HG03108 (cell line): ENCODE measurements at regions not wholly inside any gene's neighbourhood (a gene's known extent, or its start where the extent isn't known, plus 50 kb on each side); places are given as distances from the start of the nearest gene placed in this dataset.

Source experiments
- ATAC-seq: cut with Tn5 transposase; IDR thresholded peaks from one replicate; pipeline ENCODE4 v1.9.1; 2021; ENCODE audit warnings: moderate library complexity; ENCODE audit not compliant: unreplicated experiment

DNA sequence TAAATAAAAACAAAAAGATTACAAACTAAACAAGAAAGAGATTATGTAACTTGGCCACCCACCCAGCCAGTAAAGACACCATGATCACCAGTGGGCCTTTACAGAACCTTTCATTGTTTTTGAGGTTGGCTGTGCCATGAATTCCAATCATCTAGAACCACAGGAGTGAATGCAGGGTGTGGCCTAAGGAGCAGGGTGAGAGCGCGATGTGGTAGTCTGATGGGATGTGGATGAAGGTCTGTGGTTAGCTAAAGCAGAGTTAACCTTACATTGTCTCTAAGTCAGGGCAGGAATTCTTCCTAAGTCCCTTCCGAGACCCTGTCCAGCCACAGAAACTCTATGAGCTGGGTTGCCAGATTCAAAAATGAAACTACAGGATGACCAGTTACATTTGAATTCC lies 54.0 kb upstream of the CDKN3 start:
- ATAC-seq: no peak

DNA sequence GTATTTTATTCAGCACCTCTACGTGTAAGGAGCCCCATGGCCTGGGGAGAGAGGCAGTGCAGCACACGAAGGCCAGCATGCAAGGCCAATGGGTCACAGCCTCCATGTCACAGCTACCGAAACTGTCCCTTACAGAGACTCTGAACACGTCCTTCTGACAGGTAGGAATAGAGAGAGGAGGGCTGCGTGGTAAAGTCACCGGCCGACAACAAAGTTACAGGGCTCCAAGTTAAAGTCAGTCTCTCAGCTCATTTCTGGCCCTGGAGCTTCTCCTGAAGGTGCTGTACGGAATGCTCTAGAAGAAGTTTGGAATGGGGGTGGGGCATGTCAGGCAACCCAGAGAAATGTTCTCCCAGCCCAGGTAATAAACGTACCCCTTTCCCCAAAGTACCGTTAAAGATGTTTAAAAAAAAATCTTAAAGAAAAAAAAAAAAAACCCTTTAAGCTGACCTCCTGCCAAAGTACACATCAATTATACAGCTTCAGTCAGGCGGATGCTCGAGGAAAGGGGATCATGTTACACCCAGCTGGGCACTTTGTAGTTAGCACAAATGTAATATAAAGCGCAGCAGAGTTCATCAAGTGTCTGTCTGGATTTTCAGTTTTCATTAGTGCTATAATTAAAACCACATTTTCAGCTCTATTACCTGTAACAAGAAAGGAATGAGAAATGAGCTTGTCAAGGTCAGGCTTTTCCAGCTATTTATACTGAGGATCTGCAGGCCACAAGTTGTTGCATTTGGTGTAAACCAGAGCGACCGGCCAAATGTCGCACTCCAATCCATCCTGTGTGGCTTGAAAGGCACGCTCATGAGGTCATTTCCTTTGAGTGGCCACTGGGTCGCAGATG lies 53.3 kb upstream of the CDKN3 start:
- no peak for ATAC-seq

DNA sequence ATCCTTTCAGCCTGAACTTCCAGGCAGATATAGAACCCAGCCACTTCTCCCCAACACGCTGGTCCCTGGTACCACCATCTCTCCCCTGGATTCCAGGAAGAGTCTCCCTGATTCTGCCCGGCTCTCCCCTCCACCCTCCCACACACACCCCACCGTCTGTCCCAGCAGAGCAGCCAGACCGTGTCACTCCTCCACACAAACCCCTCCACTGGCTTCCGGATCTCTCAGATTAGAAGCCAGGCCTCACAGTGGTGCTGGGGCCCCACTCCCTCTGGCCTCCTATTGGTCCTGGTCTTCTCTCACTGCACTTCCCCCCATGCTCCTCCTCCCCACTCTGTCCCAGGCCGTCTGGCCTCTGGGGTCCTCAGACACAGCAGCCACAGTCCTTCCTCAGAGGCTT lies 52.4 kb upstream of the CDKN3 start:
- no peak for ATAC-seq

DNA sequence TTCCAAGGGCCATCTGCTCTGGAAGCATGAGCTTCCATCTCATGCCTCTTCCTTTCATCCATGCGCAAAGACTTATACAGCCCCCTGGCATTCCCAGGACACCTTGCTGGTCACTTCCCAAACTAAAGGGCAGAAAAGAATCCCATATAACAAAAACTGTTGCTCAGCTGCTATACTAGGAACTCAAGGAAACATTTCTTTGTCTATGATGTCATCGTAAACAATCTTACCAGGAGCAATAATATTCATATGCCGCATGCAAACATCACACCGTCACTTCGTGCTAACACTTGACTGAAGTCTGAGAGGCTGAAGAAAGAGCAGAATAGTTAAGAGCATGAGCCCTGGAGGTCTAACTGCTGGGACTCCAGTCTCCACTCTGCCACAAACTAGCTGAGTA lies 50.5 kb upstream of the CDKN3 start:
- ATAC-seq: no peak
